B cell (primary cell): ENCODE measurements at regions not wholly inside any gene's neighbourhood (a gene's known extent, or its start where the extent isn't known, plus 50 kb on each side); places are given as distances from the start of the nearest gene placed in this dataset.

Experiments
- EZH2 ChIP-seq: IDR thresholded peaks from 2 replicates; pipeline ENCODE4 v1.6.1; 2012; ENCODE audit warnings: borderline replicate concordance, low read depth, mild to moderate bottlenecking, moderate library complexity, low read length; ENCODE audit not compliant: insufficient read depth, poor library complexity, severe bottlenecking
- TF ChIP-seq, protein P1 (sequence below): fragments of 200-600 bp; IDR thresholded peaks from one replicate; pipeline ENCODE4 v1.8.0; 2022; ENCODE audit warnings: antibody characterized with exemption, mild to moderate bottlenecking

DNA sequence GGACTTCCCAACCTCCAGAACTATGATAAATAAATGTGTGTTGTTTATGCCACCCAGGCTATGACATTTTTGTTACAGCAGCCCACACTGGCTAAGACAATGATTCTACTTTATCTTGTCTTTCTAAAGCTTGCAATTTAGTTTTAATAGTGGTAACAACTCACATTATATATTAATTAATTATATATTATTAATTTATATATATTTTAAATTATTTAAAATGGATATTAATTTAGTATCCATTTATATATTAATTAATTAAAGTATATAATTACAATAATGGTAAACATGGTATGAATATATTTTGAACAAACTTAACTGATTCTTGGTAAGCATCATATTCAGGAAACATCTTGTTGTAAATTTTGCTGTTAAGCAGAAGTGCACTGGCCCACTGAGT, 863.9 kb downstream of the MCTP2 start:
- TF ChIP-seq, protein P1, sequence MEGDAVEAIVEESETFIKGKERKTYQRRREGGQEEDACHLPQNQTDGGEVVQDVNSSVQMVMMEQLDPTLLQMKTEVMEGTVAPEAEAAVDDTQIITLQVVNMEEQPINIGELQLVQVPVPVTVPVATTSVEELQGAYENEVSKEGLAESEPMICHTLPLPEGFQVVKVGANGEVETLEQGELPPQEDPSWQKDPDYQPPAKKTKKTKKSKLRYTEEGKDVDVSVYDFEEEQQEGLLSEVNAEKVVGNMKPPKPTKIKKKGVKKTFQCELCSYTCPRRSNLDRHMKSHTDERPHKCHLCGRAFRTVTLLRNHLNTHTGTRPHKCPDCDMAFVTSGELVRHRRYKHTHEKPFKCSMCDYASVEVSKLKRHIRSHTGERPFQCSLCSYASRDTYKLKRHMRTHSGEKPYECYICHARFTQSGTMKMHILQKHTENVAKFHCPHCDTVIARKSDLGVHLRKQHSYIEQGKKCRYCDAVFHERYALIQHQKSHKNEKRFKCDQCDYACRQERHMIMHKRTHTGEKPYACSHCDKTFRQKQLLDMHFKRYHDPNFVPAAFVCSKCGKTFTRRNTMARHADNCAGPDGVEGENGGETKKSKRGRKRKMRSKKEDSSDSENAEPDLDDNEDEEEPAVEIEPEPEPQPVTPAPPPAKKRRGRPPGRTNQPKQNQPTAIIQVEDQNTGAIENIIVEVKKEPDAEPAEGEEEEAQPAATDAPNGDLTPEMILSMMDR: no peak
- no peak for TF ChIP-seq EZH2
